OCI-LY3 (cell line): ENCODE measurements at regions not wholly inside any gene's neighbourhood (a gene's known extent, or its start where the extent isn't known, plus 50 kb on each side); places are given as distances from the start of the nearest gene placed in this dataset.

Experiments
- H2AFZ ChIP-seq: fragments of 200-600, 300-600 bp; shearing (Covaris generic); 2 replicates; pipeline ENCODE4 v1.6.0; 2014; ENCODE audit warnings: antibody characterized with exemption, low read depth, low read length
- H3K27ac ChIP-seq: fragments of 200-600, 300-600 bp; sonication (generic); 2 replicates; pipeline ENCODE4 v1.5.1; 2014; ENCODE audit warnings: mild to moderate bottlenecking, low read length, moderate library complexity, mixed read lengths
- H3K27me3 ChIP-seq: fragments of 200-600, 300-600 bp; sonication (generic); 2 replicates; pipeline ENCODE4 v1.6.1; 2014; ENCODE audit warnings: low read depth, low read length, mixed read lengths
- H3K36me3 ChIP-seq: fragments of 200-600, 300-600 bp; sonication (generic); replicated peaks from 2 replicates; pipeline ENCODE3; 2014; ENCODE audit warnings: low read depth, low read length, mixed read lengths
- H3K4me1 ChIP-seq: fragments of 300-600, 200-600 bp; sonication (generic); 2 replicates; pipeline ENCODE4 v1.6.1; 2014; ENCODE audit warnings: low read length, mixed read lengths
- H3K4me2 ChIP-seq: fragments of 200-600, 300-600 bp; sonication (generic); 2 replicates; pipeline ENCODE4 v1.6.1; 2014; ENCODE audit warnings: low read length, mixed read lengths
- H3K4me3 ChIP-seq: fragments of 300-600, 200-600 bp; sonication (generic); 2 replicates; pipeline ENCODE4 v1.5.1; 2014; ENCODE audit warnings: antibody characterized with exemption, mild to moderate bottlenecking, low read length, moderate library complexity
- H3K79me2 ChIP-seq: fragments of 300-600, 200-600 bp; shearing (Covaris generic); 2 replicates; pipeline ENCODE4 v1.6.1; 2014; ENCODE audit warnings: mild to moderate bottlenecking, low read length, mixed read lengths
- H3K9ac ChIP-seq: fragments of 300-600, 200-600 bp; shearing (Covaris generic); 2 replicates; pipeline ENCODE4 v1.6.0; 2014; ENCODE audit warnings: mild to moderate bottlenecking, low read length, moderate library complexity
- H3K9me3 ChIP-seq: fragments of 200-600, 300-600 bp; shearing (Covaris generic); 2 replicates; pipeline ENCODE4 v1.6.1; 2014; ENCODE audit warnings: low read length, mixed read lengths; ENCODE audit not compliant: insufficient read depth
- H4K20me1 ChIP-seq: fragments of 200-600, 300-600 bp; sonication (generic); 2 replicates; pipeline ENCODE4 v1.6.1; 2016; ENCODE audit warnings: low read length, mixed read lengths; ENCODE audit not compliant: insufficient read depth
- CTCF ChIP-seq: fragments of 200-600, 300-600 bp; sonication (generic); IDR thresholded peaks from 2 replicates; pipeline ENCODE4 v1.5.1; 2014; ENCODE audit warnings: antibody characterized with exemption, low read length, low read depth
- EZH2phosphoT487 ChIP-seq: fragments of 200-600 bp; shearing (Covaris generic); IDR thresholded peaks from 2 replicates; pipeline ENCODE4 v1.6.1; 2018; ENCODE audit warnings: antibody characterized with exemption, mixed run types, low read depth

- Histone ChIP-seq H3K4me1 (peaks cover 20% of the 10 kb centered on the region), H3K27ac (no peak overlapping the region)
- TF ChIP-seq EZH2phosphoT487 (no peak), CTCF (no peak)
Measured at GRCh38 chr7:47188136-47188535, 393.8 kb downstream of the TNS3 start.

GRCh38 chr7:47186316-47186715 lies 395.6 kb downstream of the TNS3 start:
- H3K4me2 ChIP-seq, result peak overlapping the region; percentile 49
- TF ChIP-seq CTCF (no peak), EZH2phosphoT487 (no peak)
- no peak overlapping the region for H2AFZ ChIP-seq
- peak overlapping the region; percentile 34 for H3K4me3 ChIP-seq
- peaks cover 27% of the 10 kb centered on the region for H3K27me3 ChIP-seq
- H4K20me1 ChIP-seq, result no peaks in the 10 kb centered on the region
- H3K9ac ChIP-seq, result no peak overlapping the region
- H3K27ac ChIP-seq, result no peak overlapping the region
- H3K36me3 ChIP-seq, result no peaks in the 10 kb centered on the region
- no peaks in the 10 kb centered on the region for H3K9me3 ChIP-seq
- peaks cover 10% of the 10 kb centered on the region for H3K4me1 ChIP-seq
- H3K79me2 ChIP-seq, result no peaks in the 10 kb centered on the region

More at GRCh38 chr7:47188136-47188535, 393.8 kb downstream of the TNS3 start:
- no peak overlapping the region for H3K9ac ChIP-seq
- no peak overlapping the region for H3K4me3 ChIP-seq
- peaks cover 24% of the 10 kb centered on the region for H3K27me3 ChIP-seq
- H2AFZ ChIP-seq, result no peak overlapping the region
- no peaks in the 10 kb centered on the region for H3K9me3 ChIP-seq
- H3K4me2 ChIP-seq, result no peak overlapping the region
- no peaks in the 10 kb centered on the region for H3K36me3 ChIP-seq
- H3K79me2 ChIP-seq, result no peaks in the 10 kb centered on the region
- H4K20me1 ChIP-seq, result no peaks in the 10 kb centered on the region

GRCh38 chr7:47185839-47186238 lies 396.1 kb downstream of the TNS3 start:
- Histone ChIP-seq H3K9me3 (no peaks in the 10 kb centered on the region), H3K79me2 (no peaks in the 10 kb centered on the region), H4K20me1 (no peaks in the 10 kb centered on the region), H3K4me3 (0 out of 2 replicates have a peak overlapping the region, but pooled peaks have one; percentile 34), H3K27ac (no peak overlapping the region), H2AFZ (no peak overlapping the region), H3K4me1 (peaks cover 10% of the 10 kb centered on the region), H3K4me2 (peak overlapping the region; percentile 49), H3K27me3 (peaks cover 31% of the 10 kb centered on the region), H3K36me3 (no peaks in the 10 kb centered on the region), H3K9ac (no peak overlapping the region)
- no peak for TF ChIP-seq EZH2phosphoT487
- no peak for TF ChIP-seq CTCF

GRCh38 chr7:47185170-47185569 lies 396.7 kb downstream of the TNS3 start:
- Histone ChIP-seq H3K27ac (no peak overlapping the region), H3K4me1 (peaks cover 10% of the 10 kb centered on the region), H3K9me3 (no peaks in the 10 kb centered on the region), H3K79me2 (no peaks in the 10 kb centered on the region), H3K9ac (no peak overlapping the region), H3K4me3 (no peak overlapping the region), H2AFZ (no peak overlapping the region), H4K20me1 (no peaks in the 10 kb centered on the region), H3K27me3 (peaks cover 33% of the 10 kb centered on the region), H3K36me3 (no peaks in the 10 kb centered on the region), H3K4me2 (no peak overlapping the region)
- TF ChIP-seq EZH2phosphoT487, result no peak
- no peak for TF ChIP-seq CTCF
